NT2/D1 (cell line): ENCODE measurements at regions not wholly inside any gene's neighbourhood (a gene's known extent, or its start where the extent isn't known, plus 50 kb on each side); places are given as distances from the start of the nearest gene placed in this dataset.

Source experiments
- YY1 ChIP-seq: IDR thresholded peaks from 2 replicates; pipeline ENCODE4 v1.6.1; 2011; ENCODE audit not compliant: insufficient read length, insufficient read depth
- ZNF274 ChIP-seq: IDR thresholded peaks from 2 replicates; pipeline ENCODE4 v1.6.1; 2011; ENCODE audit warnings: mild to moderate bottlenecking, low read depth, low read length

DNA sequence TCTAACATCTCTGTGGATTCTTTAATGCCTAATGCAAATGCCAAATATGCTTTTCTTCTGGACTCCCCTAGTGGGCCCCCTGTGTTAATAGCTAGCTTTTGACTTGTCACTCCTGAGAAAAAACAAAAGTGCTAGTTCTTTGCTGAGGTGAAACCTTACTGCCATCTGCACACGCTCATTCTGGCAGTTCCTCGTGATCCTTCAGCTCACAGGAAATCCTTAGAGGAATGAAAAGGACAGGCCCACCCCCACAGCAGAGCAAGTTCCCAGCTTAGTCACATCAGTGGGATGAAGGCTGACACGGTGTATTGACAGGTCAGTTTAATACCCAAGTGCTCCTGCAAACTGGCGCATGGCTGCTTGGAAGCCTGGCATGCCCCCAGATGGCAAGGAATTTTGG lies 165.1 kb upstream of the ATP2B1 start:
- TF ChIP-seq YY1 (no peak), ZNF274 (no peak)
